ENCODE measurements at regions not wholly inside any gene's neighbourhood (a gene's known extent, or its start where the extent isn't known, plus 50 kb on each side); places are given as distances from the start of the nearest gene placed in this dataset.

DNA sequence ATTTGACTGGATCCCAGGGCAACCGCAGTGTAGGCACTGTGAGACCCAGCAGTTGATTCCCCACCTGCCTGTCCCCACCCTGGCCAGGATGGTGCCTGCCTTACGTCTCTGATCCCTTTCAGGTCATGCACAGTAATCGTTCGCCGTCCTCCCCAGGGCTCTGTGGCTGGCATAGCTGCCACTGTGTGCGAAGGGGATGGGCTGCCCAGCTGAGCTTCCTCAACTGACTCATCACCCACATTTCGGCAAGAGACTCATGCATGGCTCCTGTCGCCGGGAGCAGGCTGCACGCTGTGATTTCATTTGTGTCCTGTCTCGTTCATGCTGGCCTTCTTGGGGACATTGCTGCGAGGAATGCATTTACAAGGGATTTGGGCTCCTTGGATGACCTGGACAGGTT is 252.4 kb downstream of the KLF6 start (continued):
- TF ChIP-seq TOX (CRISPR knock-in tag; IDR thresholded peaks at IDR 0.05; ENCODE audit: borderline replicate concordance), result no peak

DNA sequence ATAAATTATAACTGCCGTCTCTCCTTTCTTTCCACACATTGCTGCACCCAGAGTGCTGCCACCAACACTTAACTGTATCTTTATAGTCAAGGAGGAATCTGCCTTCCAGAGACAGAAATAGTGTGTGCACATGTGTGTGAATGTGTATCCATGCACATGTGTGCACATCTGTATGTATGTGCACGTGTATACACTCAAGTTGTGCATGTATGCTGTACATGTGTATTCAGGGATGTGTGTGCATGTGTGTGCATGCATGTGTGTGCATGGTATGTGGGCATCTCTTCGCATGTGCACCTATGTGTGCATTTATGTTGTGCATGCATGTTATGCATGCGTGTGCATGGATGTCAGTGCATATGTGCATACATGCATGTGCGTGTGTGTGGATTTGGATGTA is 253.3 kb downstream of the KLF6 start:
- no peak for ATAC-seq
- no peak for TF ChIP-seq ZNF70 (CRISPR knock-in tag; IDR thresholded peaks at IDR 0.05)
- TF ChIP-seq ZC3H10 (CRISPR knock-in tag; IDR thresholded peaks at IDR 0.05), result no peak
- TF ChIP-seq TOX (CRISPR knock-in tag; IDR thresholded peaks at IDR 0.05; ENCODE audit: borderline replicate concordance), result no peak

DNA sequence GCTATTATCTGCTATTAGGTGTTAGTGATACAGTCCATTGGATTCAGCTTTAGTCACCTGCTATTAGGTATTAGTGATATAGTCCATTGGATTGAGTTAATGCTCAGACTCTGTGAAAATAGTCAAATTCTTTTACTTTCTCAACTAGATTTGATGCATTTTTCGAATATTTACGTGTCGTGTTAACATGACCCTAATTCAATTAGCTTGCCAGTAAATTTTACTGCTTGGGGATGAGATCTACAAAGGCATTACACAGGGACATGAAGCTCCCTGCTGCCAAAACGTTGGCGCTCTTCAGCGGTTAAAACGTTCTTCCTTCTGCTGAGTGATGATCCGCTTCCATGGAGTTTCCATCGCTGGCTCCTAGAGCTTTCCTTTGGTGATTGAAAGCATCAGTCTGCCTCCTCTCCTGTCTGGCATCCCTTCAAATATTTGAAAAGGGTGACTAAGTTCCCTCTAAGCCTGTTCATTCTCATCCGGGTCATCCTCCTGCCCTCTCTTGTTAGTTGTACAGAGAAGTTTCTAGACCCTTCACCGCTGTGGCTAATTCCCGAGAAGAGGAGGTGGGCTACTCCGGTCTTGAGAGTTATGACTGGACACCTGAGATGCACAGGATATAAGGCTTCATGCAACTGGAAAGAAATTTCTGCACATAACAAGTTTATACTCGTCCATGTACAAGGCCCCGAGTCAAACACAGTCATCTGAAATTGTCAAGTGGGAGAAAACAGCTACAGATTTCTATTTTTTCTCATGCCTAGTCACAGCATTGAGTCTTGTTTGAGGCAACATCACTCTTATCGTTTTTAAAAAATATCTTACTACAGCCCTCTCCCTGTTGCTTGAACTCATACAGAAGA is 254.0 kb downstream of the KLF6 start:
- peak; percentile 6; the same call in 2 of the 3 replicates for ATAC-seq
- TF ChIP-seq, protein P1, sequence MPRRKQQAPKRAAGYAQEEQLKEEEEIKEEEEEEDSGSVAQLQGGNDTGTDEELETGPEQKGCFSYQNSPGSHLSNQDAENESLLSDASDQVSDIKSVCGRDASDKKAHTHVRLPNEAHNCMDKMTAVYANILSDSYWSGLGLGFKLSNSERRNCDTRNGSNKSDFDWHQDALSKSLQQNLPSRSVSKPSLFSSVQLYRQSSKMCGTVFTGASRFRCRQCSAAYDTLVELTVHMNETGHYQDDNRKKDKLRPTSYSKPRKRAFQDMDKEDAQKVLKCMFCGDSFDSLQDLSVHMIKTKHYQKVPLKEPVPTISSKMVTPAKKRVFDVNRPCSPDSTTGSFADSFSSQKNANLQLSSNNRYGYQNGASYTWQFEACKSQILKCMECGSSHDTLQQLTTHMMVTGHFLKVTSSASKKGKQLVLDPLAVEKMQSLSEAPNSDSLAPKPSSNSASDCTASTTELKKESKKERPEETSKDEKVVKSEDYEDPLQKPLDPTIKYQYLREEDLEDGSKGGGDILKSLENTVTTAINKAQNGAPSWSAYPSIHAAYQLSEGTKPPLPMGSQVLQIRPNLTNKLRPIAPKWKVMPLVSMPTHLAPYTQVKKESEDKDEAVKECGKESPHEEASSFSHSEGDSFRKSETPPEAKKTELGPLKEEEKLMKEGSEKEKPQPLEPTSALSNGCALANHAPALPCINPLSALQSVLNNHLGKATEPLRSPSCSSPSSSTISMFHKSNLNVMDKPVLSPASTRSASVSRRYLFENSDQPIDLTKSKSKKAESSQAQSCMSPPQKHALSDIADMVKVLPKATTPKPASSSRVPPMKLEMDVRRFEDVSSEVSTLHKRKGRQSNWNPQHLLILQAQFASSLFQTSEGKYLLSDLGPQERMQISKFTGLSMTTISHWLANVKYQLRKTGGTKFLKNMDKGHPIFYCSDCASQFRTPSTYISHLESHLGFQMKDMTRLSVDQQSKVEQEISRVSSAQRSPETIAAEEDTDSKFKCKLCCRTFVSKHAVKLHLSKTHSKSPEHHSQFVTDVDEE (CRISPR knock-in tag; IDR thresholded peaks at IDR 0.05), result no peak
- no peak for TF ChIP-seq ESRRG (CRISPR knock-in tag; IDR thresholded peaks at IDR 0.05)
- TF ChIP-seq GLIS3 (CRISPR knock-in tag; IDR thresholded peaks at IDR 0.05), result no peak
- TF ChIP-seq BACH2 (CRISPR knock-in tag; IDR thresholded peaks at IDR 0.05; ENCODE audit: borderline replicate concordance), result no peak
- TF ChIP-seq ARNTL (CRISPR knock-in tag; IDR thresholded peaks at IDR 0.05; ENCODE audit: borderline replicate concordance, low read depth), result no peak
- TF ChIP-seq PPARA (CRISPR knock-in tag; IDR thresholded peaks at IDR 0.05; ENCODE audit: borderline replicate concordance), result no peak
- TF ChIP-seq TOX (CRISPR knock-in tag; IDR thresholded peaks at IDR 0.05; ENCODE audit: borderline replicate concordance), result no peak
- TF ChIP-seq OSR1 (CRISPR knock-in tag; IDR thresholded peaks at IDR 0.05), result no peak
- TF ChIP-seq, protein P2, sequence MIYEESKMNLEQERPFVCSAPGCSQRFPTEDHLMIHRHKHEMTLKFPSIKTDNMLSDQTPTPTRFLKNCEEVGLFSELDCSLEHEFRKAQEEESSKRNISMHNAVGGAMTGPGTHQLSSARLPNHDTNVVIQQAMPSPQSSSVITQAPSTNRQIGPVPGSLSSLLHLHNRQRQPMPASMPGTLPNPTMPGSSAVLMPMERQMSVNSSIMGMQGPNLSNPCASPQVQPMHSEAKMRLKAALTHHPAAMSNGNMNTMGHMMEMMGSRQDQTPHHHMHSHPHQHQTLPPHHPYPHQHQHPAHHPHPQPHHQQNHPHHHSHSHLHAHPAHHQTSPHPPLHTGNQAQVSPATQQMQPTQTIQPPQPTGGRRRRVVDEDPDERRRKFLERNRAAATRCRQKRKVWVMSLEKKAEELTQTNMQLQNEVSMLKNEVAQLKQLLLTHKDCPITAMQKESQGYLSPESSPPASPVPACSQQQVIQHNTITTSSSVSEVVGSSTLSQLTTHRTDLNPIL (CRISPR knock-in tag; IDR thresholded peaks at IDR 0.05; ENCODE audit: low read depth), result no peak
- no peak for TF ChIP-seq ZNF8 (CRISPR knock-in tag; IDR thresholded peaks at IDR 0.05)

DNA sequence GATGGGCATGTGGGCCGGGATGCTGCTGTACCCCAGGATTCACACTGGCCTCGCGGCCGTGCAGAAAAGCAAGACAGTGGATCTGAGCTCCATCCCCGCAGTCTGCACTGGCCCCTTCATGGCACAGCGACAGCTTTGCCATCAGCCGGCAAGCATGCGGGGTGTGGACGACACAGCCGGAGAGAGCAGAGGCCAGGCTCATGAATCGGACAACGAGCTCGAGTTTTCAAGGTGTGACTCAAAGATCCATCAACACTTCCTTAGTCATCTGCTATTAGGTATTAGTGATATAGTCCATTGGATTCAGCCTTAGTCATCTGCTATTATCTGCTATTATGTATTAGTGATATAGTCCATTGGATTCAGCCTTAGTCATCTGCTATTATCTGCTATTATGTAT is 254.7 kb downstream of the KLF6 start:
- TF ChIP-seq ZFP30 (CRISPR knock-in tag; IDR thresholded peaks at IDR 0.05) (no peak), TCF4 (CRISPR knock-in tag; IDR thresholded peaks at IDR 0.05; ENCODE audit: borderline replicate concordance) (no peak), ZNF565 (CRISPR knock-in tag; conservative IDR thresholded peaks at IDR 0.05; ENCODE audit: low read depth) (no peak), GLIS3 (CRISPR knock-in tag; IDR thresholded peaks at IDR 0.05) (no peak), ESRRG (CRISPR knock-in tag; IDR thresholded peaks at IDR 0.05) (no peak), OSR1 (CRISPR knock-in tag; IDR thresholded peaks at IDR 0.05) (no peak), ISL1 (CRISPR knock-in tag; IDR thresholded peaks at IDR 0.05) (no peak), ZFP3 (CRISPR knock-in tag; IDR thresholded peaks at IDR 0.05) (no peak), TOX (CRISPR knock-in tag; IDR thresholded peaks at IDR 0.05; ENCODE audit: borderline replicate concordance) (no peak)
- TF ChIP-seq, protein P2 (CRISPR knock-in tag; IDR thresholded peaks at IDR 0.05; ENCODE audit: low read depth), result no peak
- TF ChIP-seq, protein P1 (CRISPR knock-in tag; IDR thresholded peaks at IDR 0.05), result no peak
- TF ChIP-seq, protein P3, sequence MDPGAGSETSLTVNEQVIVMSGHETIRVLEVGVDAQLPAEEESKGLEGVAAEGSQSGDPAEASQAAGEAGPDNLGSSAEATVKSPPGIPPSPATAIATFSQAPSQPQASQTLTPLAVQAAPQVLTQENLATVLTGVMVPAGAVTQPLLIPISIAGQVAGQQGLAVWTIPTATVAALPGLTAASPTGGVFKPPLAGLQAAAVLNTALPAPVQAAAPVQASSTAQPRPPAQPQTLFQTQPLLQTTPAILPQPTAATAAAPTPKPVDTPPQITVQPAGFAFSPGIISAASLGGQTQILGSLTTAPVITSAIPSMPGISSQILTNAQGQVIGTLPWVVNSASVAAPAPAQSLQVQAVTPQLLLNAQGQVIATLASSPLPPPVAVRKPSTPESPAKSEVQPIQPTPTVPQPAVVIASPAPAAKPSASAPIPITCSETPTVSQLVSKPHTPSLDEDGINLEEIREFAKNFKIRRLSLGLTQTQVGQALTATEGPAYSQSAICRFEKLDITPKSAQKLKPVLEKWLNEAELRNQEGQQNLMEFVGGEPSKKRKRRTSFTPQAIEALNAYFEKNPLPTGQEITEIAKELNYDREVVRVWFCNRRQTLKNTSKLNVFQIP (CRISPR knock-in tag; IDR thresholded peaks at IDR 0.05; ENCODE audit: borderline replicate concordance, low read depth), result no peak
- TF ChIP-seq, protein P4, sequence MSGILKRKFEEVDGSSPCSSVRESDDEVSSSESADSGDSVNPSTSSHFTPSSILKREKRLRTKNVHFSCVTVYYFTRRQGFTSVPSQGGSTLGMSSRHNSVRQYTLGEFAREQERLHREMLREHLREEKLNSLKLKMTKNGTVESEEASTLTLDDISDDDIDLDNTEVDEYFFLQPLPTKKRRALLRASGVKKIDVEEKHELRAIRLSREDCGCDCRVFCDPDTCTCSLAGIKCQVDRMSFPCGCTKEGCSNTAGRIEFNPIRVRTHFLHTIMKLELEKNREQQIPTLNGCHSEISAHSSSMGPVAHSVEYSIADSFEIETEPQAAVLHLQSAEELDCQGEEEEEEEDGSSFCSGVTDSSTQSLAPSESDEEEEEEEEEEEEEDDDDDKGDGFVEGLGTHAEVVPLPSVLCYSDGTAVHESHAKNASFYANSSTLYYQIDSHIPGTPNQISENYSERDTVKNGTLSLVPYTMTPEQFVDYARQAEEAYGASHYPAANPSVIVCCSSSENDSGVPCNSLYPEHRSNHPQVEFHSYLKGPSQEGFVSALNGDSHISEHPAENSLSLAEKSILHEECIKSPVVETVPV (CRISPR knock-in tag; IDR thresholded peaks at IDR 0.05), result no peak
- ATAC-seq, result peak; percentile 6; the same call in 2 of the 3 replicates
